HUES48 (cell line): ENCODE measurements at regions not wholly inside any gene's neighbourhood (a gene's known extent, or its start where the extent isn't known, plus 50 kb on each side); places are given as distances from the start of the nearest gene placed in this dataset.

ENCODE experiments used
- H3K27ac ChIP-seq: one replicate; pipeline ENCODE4 v1.7.0; 2013; ENCODE audit warnings: low read depth, low read length, inconsistent platforms
- H3K27me3 ChIP-seq: 2 replicates; pipeline ENCODE4 v1.6.1; 2013; ENCODE audit warnings: mild to moderate bottlenecking, low read length; ENCODE audit not compliant: control insufficient read depth, insufficient read depth
- H3K36me3 ChIP-seq: 2 replicates; pipeline ENCODE4 v1.6.1; 2013; ENCODE audit warnings: low read length; ENCODE audit not compliant: control insufficient read depth, insufficient read depth
- H3K4me1 ChIP-seq: 2 replicates; pipeline ENCODE4 v1.6.1; 2013; ENCODE audit warnings: mild to moderate bottlenecking, low read length; ENCODE audit not compliant: control insufficient read depth, insufficient read depth
- H3K4me3 ChIP-seq: 2 replicates; pipeline ENCODE4 v1.5.1; 2013; ENCODE audit warnings: mild to moderate bottlenecking, low read depth, low read length
- H3K9ac ChIP-seq: 2 replicates; pipeline ENCODE4 v1.6.1; 2013; ENCODE audit warnings: mild to moderate bottlenecking, low read depth, low read length, moderate library complexity
- H3K9me3 ChIP-seq: 2 replicates; pipeline ENCODE4 v1.6.1; 2013; ENCODE audit warnings: low read length; ENCODE audit not compliant: control insufficient read depth, insufficient read depth

DNA sequence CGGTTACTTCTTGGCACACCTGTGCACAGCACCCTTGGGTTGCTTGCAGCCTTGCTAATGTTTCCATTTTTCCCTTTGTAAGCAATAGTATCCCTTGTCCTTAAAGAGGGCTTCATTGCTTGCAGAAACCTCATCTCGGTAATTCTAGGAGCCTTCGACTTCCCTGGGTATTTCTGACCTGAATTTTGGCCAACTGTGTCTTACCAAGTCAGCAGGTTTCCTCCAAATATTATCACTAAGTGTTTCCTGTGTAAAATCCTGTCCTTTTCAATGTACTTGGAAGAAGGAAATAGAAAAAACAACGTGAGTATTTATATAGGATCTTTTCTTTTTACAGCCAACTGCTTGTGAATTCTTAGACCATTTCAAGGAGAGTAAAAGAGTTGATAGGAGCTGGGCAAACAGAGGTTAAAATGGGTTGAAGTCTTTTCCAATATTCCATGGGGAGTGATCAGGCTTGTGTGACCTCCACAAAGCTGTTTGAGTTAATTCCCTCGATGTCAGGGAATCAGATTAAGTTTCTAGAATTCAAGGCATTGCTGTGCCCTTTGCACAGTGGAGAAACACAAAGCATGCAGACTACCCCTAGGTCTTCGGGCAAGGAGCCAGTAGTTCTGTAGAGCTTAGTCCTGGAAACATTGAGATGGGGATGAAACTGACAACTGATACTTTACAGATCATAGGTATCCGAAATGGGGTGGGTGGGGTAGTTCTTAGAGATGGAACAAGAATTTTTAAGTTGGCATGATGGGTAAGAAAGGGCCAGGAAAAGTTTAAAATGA, 209.9 kb downstream of the CPE start:
- Histone ChIP-seq H3K27me3 (no peaks in the 10 kb centered on the region), H3K9me3 (no peaks in the 10 kb centered on the region), H3K27ac (no peak overlapping the region), H3K4me1 (no peaks in the 10 kb centered on the region), H3K4me3 (no peak overlapping the region), H3K36me3 (no peaks in the 10 kb centered on the region), H3K9ac (no peak overlapping the region)

DNA sequence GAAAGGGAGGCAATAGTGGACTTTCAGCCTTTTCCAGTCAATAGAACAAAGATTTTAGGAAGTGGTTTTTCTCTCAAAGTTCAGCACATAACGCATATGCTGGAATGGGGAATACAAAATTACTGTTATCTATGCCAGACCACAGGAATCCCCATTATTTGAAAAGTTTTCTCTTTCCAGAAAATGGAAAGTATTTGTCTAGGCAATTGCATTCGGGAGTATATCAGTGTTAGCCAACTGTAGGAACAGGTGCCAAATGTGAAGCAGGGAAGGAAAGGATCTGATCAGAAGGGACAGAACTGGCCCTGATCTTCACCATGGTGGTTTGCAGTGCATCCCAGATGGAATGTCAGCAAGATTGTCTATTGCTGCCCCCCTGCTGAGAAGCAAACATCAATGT, 213.6 kb downstream of the CPE start:
- no peaks in the 10 kb centered on the region for H3K36me3 ChIP-seq
- no peaks in the 10 kb centered on the region for H3K4me1 ChIP-seq
- no peak overlapping the region for H3K27ac ChIP-seq
- no peaks in the 10 kb centered on the region for H3K27me3 ChIP-seq
- H3K9ac ChIP-seq, result no peak overlapping the region
- no peak overlapping the region for H3K4me3 ChIP-seq
- no peaks in the 10 kb centered on the region for H3K9me3 ChIP-seq

- no peak overlapping the region for H3K9ac ChIP-seq
- H3K9me3 ChIP-seq, result no peaks in the 10 kb centered on the region
- H3K4me3 ChIP-seq, result no peak overlapping the region
- no peaks in the 10 kb centered on the region for H3K36me3 ChIP-seq
- no peak overlapping the region for H3K27ac ChIP-seq
- H3K27me3 ChIP-seq, result no peaks in the 10 kb centered on the region
- H3K4me1 ChIP-seq, result no peaks in the 10 kb centered on the region
These were observed 219.0 kb downstream of the CPE start for GRCh38 chr4:165597581-165598480.

GRCh38 chr4:165600959-165601683, 222.3 kb downstream of the CPE start:
- Histone ChIP-seq H3K27me3 (no peaks in the 10 kb centered on the region), H3K9me3 (no peaks in the 10 kb centered on the region), H3K27ac (no peak overlapping the region), H3K4me3 (no peak overlapping the region), H3K9ac (no peak overlapping the region), H3K4me1 (no peaks in the 10 kb centered on the region), H3K36me3 (no peaks in the 10 kb centered on the region)

- H3K9me3 ChIP-seq, result no peaks in the 10 kb centered on the region
- no peaks in the 10 kb centered on the region for H3K36me3 ChIP-seq
- no peak overlapping the region for H3K4me3 ChIP-seq
- H3K9ac ChIP-seq, result no peak overlapping the region
- H3K27me3 ChIP-seq, result no peaks in the 10 kb centered on the region
- no peak overlapping the region for H3K27ac ChIP-seq
- no peaks in the 10 kb centered on the region for H3K4me1 ChIP-seq
These were observed 223.8 kb downstream of the CPE start for GRCh38 chr4:165602621-165603020.

GRCh38 chr4:165604181-165604580, 225.4 kb downstream of the CPE start:
- no peak overlapping the region for H3K27ac ChIP-seq
- H3K36me3 ChIP-seq, result no peaks in the 10 kb centered on the region
- no peak overlapping the region for H3K9ac ChIP-seq
- no peaks in the 10 kb centered on the region for H3K9me3 ChIP-seq
- peaks cover 1% of the 10 kb centered on the region for H3K4me1 ChIP-seq
- no peaks in the 10 kb centered on the region for H3K27me3 ChIP-seq
- H3K4me3 ChIP-seq, result no peak overlapping the region

GRCh38 chr4:165605811-165606210, 227.0 kb downstream of the CPE start:
- Histone ChIP-seq H3K4me3 (no peak overlapping the region), H3K27me3 (no peaks in the 10 kb centered on the region), H3K27ac (no peak overlapping the region), H3K4me1 (peaks cover 15% of the 10 kb centered on the region), H3K9ac (no peak overlapping the region), H3K36me3 (no peaks in the 10 kb centered on the region), H3K9me3 (no peaks in the 10 kb centered on the region)

DNA sequence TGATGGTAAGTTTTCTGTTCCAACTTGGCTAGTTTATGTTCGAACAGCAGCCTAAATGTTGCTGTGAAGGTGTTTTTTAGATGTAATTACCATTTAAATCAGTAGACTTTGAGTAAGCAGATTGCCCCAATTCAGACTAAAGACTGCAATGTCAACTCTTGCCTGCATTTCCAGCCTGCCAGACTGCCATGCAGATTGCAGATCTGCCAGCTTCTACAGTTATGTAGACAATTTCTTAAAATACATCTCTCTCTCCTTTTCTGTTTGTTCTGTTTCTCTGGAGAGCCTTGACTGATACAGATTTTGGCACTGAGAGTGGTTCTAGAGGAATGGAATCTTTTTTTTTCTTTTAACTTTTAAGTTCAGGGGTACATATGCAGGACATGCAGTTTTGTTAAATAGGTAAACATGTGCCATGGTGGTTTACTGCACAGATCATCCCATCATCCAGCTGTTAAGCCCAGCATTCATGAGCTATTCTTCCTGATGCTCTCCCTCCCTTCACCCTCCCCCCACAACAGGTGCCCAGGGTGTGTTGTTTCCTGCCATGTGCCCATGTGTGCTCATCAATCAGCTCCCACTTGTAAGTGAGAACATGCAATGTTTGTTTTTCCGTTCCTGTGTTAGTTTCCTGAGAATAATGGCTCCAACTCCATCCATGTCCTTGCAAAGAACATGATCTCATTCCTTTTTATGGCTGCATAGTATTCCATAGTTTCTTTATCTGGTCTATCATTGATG, 227.8 kb downstream of the CPE start:
- no peaks in the 10 kb centered on the region for H3K27me3 ChIP-seq
- no peak overlapping the region for H3K4me3 ChIP-seq
- H3K36me3 ChIP-seq, result no peaks in the 10 kb centered on the region
- no peak overlapping the region for H3K9ac ChIP-seq
- peaks cover 21% of the 10 kb centered on the region for H3K4me1 ChIP-seq
- H3K27ac ChIP-seq, result no peak overlapping the region
- H3K9me3 ChIP-seq, result no peaks in the 10 kb centered on the region

GRCh38 chr4:165609653-165610052, 230.8 kb downstream of the CPE start:
- Histone ChIP-seq H3K27ac (no peak overlapping the region), H3K27me3 (no peaks in the 10 kb centered on the region), H3K4me1 (peaks cover 33% of the 10 kb centered on the region), H3K36me3 (no peaks in the 10 kb centered on the region), H3K9ac (no peak overlapping the region), H3K4me3 (no peak overlapping the region), H3K9me3 (no peaks in the 10 kb centered on the region)

DNA sequence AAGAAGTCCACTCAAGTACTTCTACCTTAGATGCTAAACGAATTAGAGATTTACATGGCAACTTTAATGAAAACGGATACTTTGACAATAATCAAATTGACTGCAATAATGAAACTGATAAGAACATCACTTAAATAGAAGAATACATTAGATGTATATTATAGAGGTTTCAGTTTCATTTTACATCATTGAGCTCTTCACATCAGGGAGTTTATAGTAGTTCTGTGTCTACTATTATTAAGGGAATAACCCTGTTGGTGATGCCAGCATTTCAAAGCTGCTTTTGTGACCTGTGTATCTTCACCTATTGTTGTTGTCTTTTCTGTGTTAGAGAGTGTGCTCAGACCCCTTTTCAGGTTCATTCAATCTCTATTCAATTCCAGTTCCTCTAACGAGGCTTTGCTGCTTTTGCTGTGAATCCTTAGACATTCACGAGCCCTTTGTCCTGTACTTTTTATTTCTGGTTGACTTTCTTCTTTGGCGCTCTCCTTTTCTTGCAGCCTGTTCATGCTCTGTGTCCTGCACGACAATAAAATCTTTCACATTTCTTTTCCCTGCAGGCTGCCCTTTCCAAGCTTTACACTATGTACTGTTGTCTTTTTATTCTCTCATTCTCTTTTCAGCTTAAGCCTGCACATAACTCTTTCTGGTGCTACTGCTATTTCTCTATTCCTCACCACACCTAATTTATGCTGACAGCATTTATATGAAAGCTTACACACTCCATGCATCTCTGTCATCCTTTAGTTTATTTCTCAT, 232.1 kb downstream of the CPE start:
- Histone ChIP-seq H3K4me1 (peaks cover 33% of the 10 kb centered on the region), H3K36me3 (no peaks in the 10 kb centered on the region), H3K9ac (no peak overlapping the region), H3K4me3 (no peak overlapping the region), H3K27me3 (no peaks in the 10 kb centered on the region), H3K27ac (no peak overlapping the region), H3K9me3 (no peaks in the 10 kb centered on the region)
